Brain pericyte (primary cell): ENCODE measurements at regions not wholly inside any gene's neighbourhood (a gene's known extent, or its start where the extent isn't known, plus 50 kb on each side); places are given as distances from the start of the nearest gene placed in this dataset.
"Not testable (repeated sequence)": the region's sequence is repeated elsewhere in the genome, so short reads cannot be mapped to it uniquely, and the experiment has no call there.

Experiments used
- DNase-seq: peaks from one replicate; pipeline ENCODE4 v3.0.0-alpha.2; 2012; ENCODE audit warnings: low read depth, low spot score

- no peak for DNase-seq
Observed at GRCh38 chr21:28421716-28422524, 570.8 kb downstream of the LTN1 start.

- no peak for DNase-seq
Observed at GRCh38 chr21:28419811-28420210, 572.9 kb downstream of the LTN1 start.

- DNase-seq = no peak
Observed at GRCh38 chr21:28418726-28419514, 573.8 kb downstream of the LTN1 start.

DNA sequence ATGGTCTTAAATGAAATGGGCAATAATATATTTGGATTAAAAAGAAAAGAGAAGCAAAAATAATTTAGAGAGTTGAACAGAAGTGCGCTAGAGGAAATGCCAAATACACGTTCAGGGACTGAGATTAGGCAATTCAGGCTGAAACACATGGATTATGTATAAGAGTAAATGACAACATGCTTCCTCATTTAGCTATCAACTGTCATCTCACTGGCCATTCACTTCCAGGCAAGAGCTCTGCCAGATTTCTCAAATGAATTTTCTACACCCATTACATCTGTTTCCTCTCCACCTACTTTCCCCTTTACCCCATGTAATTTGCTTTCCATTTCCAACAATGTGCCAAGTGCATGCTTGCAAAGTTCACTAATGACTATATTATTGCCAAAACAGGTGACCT lies 582.4 kb downstream of the LTN1 start:
- DNase-seq = no peak

DNA sequence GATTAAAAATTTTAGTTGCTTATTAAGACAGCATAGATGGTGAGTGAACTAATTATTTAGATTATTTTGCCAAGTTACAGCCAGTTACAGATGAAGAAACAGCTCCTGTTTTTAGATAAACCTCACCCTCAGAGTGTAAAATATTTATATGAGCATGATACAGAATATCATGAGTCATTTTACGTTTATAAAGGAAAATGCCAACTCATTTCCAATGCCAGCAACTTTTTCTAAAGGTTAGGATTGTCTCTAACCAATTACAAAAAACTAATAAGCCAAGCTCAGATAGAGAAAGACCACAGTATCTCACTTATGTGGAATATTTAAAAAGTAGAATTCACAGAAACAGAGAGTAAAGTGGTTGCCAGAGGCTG lies 590.1 kb downstream of the LTN1 start:
- DNase-seq = no peak

DNA sequence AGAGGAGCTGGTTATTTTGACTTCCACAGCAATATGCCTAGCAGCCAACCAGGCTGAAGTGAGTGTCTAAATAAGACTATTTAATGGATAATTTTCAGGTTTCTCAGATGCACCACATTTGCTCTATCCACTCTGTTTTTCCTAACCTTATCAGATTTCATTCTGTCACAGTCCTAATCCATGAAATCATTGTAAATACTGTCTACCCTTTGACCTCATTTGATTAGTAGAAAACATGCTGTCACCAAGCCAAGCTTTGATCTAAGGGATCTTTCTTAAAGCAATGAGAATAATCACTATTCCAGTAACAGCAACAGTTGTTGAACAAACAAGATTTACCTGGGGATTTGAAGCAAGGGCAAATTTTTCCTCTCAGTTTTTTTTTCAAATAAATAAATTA lies 595.6 kb downstream of the LTN1 start:
- no peak for DNase-seq

DNA sequence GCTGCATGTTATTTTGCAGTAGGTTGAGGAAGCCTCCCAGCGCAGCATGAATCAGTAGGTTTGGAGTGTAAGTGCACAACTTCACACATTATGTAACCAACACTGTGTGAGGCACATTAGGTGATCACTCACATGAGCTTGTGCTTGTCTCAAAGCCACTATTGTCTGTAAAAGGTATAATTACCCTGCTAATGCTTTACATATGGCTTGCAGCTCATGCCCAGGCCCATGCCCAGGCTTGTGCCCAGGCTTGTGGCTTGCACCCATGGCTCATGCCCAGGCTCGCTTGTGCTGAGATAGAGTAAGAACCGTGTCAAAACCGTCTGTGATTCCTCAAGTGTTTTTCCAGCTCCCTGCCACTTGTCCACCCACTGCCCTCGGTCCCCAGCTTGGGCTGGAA lies 596.3 kb downstream of the LTN1 start:
- no peak for DNase-seq

DNA sequence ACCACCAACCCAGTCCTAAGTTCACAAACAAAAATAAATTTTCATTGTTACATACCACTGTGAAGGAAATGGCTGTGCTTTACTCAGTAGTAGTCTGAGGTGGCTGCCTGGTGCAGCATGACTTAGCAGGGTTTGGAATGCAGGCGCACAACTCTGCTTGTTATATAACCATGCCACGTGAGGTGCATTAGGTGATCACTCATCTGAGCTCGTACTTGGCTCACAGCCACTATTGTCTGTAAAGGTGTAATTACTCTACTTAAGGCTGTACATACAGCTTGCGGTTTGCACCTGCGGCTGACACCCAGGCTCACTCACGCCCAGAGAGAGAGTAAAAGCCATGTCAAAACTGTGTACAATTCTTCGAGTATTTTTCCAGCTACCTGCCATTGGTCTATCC lies 599.4 kb downstream of the LTN1 start:
- no peak for DNase-seq

DNA sequence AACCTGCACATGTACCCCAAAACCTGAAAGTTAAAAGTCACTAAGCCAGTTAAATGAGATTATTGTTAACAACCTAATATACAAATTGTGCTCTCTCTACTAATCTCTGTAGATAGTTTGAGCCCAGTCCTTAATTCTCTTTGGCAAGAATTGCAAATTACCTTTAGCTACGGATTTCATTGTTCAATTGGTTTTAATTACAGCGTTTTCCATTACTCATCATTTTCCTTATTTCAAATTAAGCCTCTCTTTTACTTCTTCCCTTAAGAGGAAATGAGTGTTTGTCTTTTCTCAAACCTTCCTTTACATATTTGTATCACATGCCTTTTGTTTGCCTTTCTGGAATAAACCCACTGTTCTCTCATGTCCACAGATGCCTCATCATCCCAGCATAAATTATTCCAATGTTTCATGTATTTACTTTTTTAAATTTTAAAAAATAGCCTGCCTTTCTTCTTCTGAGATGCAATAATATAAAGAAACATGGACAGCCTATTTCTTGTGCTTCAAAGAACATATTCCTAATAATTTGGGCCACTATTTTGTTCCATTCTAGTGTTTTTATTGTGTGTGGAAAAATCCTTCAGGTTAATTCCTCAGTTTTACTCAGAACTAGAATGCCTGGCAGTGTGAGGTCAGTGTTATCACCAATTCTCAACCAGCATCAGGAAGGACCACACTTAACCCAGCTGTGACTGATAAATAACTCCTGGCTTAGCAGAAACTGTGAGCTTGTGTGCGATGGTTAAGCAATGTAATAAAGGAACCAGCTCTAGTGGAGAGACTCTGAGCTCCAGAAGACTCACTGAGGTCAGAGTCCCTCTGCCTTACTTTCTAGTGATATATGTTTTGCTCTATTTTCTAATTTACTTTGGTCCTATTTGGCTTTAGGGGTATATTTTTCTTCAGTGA lies 600.5 kb downstream of the LTN1 start:
- DNase-seq = no peak

- DNase-seq = no peak
Observed at GRCh38 chr21:28387220-28387619, 605.5 kb downstream of the LTN1 start.

DNA sequence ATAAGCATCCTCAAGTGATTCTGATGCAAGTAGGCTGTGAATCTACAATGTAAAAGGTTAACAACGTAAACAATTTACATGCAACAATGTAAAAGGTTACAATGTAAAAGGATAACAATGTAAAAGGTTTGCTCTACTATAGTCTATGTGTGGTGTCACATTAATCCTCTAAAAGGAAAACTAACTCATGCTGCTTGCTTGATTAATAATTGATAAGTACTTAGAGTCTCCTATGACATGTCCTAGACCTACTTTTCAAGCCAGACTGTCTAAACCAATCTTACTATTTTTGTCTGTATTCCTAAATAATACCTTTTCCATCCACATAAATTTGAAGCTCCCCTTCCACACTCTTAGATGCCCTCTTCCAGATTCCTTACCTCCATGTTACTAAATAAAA lies 606.8 kb downstream of the LTN1 start:
- no peak for DNase-seq

DNA sequence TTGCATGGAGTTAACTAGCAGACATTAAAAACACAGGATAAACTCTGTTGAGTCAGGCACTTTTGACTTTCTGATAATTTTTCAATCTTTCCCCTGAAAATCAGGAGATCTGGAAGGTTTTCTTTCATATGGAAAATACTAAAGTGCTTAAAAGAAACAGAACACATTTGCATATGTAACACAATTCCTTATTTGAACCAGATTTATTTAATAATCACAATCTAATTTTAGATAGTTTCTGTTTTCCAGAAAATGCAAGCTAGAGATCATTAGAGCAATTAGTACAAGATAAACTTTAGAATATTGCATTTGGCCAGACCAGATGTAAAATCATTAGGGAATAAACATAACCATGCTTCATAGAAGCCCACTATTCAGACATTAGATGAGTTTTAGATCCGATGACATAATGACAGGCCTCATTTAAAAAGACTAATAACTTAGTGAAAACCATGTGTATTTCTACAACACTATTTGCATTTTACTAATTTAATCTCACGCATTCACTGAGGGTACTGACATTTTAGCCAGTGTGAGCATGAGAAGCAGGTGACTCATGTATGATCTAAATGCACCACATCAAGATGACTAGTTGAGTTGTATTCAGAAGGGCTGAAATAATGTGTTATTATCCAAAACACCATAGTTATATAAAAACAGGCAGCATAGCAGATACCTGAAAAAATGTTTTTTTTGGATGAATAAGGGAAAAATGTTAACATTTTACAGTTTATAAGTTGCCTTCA lies 611.5 kb downstream of the LTN1 start:
- not testable (repeated sequence) for DNase-seq

DNA sequence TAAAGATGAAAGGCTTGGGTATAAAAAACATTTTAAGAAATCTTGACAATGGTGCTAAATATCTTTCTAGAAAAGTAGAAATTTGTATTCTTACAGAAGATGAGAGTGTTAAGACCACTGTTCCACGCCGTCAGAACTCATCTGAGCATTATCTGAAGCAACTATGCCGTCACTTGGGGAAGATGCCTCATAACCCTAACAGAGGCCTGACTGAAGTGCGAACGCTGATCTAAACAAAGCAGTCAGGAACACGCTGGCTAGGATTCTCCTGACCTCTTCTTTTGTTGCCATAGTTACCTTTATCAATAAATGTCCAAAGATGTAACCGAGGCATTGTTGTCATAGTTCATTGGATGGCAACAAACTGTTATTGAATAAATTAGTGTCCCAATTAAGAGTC lies 612.4 kb downstream of the LTN1 start:
- DNase-seq = no peak

DNA sequence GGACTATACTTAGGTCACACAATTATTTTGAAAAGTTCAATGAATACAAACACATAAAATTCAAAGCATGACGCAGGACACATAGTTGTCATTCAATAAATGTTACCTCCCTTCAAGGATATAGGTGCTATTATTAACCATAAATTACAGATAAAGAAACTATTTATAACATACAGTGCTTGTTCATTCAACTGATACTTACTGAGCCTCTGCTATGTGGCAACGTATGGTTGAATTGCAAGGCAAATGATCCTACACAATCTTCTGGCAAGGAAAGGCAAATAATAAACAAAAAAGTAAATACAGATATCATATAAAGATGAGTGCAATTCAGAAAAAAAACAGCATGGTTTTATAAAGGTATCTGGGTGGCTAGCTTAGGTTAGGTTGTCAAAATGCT lies 614.7 kb downstream of the LTN1 start:
- DNase-seq = no peak

- peak; percentile 4 for DNase-seq
Observed at GRCh38 chr21:28375708-28376385, 616.8 kb downstream of the LTN1 start.

GRCh38 chr21:28374881-28375280 lies 617.8 kb downstream of the LTN1 start:
- no peak for DNase-seq

- no peak for DNase-seq
Observed at GRCh38 chr21:28371713-28372112, 621.0 kb downstream of the LTN1 start.

- no peak for DNase-seq
Observed at GRCh38 chr21:28359300-28359699, 633.4 kb downstream of the LTN1 start.

DNA sequence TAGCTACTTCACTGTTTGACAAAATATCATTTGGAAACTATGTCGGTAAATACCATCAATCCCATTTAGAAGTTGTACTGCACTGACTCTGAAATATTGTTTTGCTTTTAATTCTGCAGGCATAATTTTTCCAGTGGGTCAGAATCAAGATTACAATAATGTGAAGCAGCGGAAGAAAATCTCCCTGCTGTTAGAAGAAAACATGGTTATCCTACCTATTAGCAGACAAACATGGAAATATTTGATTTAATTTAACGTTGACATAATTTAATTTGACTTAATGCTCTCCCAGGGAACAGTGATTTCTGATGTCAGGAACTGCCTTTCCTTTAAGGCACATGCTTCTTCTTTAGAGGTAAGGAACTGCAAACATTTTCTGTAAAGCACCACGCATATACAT lies 634.0 kb downstream of the LTN1 start:
- no peak for DNase-seq

GRCh38 chr21:28358170-28358569 lies 634.5 kb downstream of the LTN1 start:
- no peak for DNase-seq

- DNase-seq = no peak
Observed at GRCh38 chr21:28357743-28358142, 634.9 kb downstream of the LTN1 start.
